ENCODE measurements at regions not wholly inside any gene's neighbourhood (a gene's known extent, or its start where the extent isn't known, plus 50 kb on each side); places are given as distances from the start of the nearest gene placed in this dataset.

GRCh38 chr2:239466755-239467271 is 66.0 kb upstream of the HDAC4 start:
- H4K20me1 ChIP-seq (ENCODE audit: low read depth): no peaks in the 10 kb centered on the region
- no peaks in the 10 kb centered on the region for H3K79me2 ChIP-seq (ENCODE audit: low read depth)
- no peaks in the 10 kb centered on the region for H3K27me3 ChIP-seq
- peaks cover 2% of the 10 kb centered on the region for H3K36me3 Mint-ChIP-seq
- no peak overlapping the region for H3K27ac Mint-ChIP-seq
- H3F3A ChIP-seq (ENCODE audit: low read depth): no peaks in the 10 kb centered on the region
- H3K9ac ChIP-seq: no peak overlapping the region
- no peaks in the 10 kb centered on the region for H3K9me3 ChIP-seq (ENCODE audit: low read depth)
- H3K27me3 Mint-ChIP-seq (ENCODE audit: insufficient read depth, low read depth): peaks cover 5% of the 10 kb centered on the region
- peaks cover 7% of the 10 kb centered on the region for H3K9me3 Mint-ChIP-seq
- TF ChIP-seq, protein P1, sequence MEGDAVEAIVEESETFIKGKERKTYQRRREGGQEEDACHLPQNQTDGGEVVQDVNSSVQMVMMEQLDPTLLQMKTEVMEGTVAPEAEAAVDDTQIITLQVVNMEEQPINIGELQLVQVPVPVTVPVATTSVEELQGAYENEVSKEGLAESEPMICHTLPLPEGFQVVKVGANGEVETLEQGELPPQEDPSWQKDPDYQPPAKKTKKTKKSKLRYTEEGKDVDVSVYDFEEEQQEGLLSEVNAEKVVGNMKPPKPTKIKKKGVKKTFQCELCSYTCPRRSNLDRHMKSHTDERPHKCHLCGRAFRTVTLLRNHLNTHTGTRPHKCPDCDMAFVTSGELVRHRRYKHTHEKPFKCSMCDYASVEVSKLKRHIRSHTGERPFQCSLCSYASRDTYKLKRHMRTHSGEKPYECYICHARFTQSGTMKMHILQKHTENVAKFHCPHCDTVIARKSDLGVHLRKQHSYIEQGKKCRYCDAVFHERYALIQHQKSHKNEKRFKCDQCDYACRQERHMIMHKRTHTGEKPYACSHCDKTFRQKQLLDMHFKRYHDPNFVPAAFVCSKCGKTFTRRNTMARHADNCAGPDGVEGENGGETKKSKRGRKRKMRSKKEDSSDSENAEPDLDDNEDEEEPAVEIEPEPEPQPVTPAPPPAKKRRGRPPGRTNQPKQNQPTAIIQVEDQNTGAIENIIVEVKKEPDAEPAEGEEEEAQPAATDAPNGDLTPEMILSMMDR (IDR thresholded peaks at IDR 0.05): no peak
- TF ChIP-seq EZH2 (IDR thresholded peaks at IDR 0.05) (no peak), EZH2phosphoT487 (IDR thresholded peaks at IDR 0.05) (no peak)
- H3K4me1 Mint-ChIP-seq: no peaks in the 10 kb centered on the region
- no peaks in the 10 kb centered on the region for H3K36me3 ChIP-seq
- no peak overlapping the region for H2AFZ ChIP-seq (replicated peaks)
- no peak overlapping the region for H3K27ac ChIP-seq
- no peak overlapping the region for H3K4me3 ChIP-seq
- no peak for DNase-seq (ENCODE audit: low spot score)
- no peak overlapping the region for H3K4me2 ChIP-seq
- peaks cover 10% of the 10 kb centered on the region for H3K4me1 ChIP-seq
- H3K4me3 Mint-ChIP-seq: no peak overlapping the region

GRCh38 chr2:239466061-239466754 is 65.4 kb upstream of the HDAC4 start:
- H2AFZ ChIP-seq (replicated peaks): no peak overlapping the region
- H3F3A ChIP-seq (ENCODE audit: low read depth): no peaks in the 10 kb centered on the region
- H4K20me1 ChIP-seq (ENCODE audit: low read depth): no peaks in the 10 kb centered on the region
- H3K27me3 Mint-ChIP-seq (ENCODE audit: insufficient read depth, low read depth): peaks cover 5% of the 10 kb centered on the region
- no peaks in the 10 kb centered on the region for H3K27me3 ChIP-seq
- DNase-seq (ENCODE audit: low spot score): peak; percentile 33
- no peak overlapping the region for H3K4me3 Mint-ChIP-seq
- no peak overlapping the region for H3K27ac Mint-ChIP-seq
- no peaks in the 10 kb centered on the region for H3K9me3 ChIP-seq (ENCODE audit: low read depth)
- H3K4me1 Mint-ChIP-seq: no peaks in the 10 kb centered on the region
- no peak overlapping the region for H3K27ac ChIP-seq
- no peaks in the 10 kb centered on the region for H3K79me2 ChIP-seq (ENCODE audit: low read depth)
- no peak overlapping the region for H3K4me3 ChIP-seq
- peaks cover 2% of the 10 kb centered on the region for H3K36me3 Mint-ChIP-seq
- peaks cover 10% of the 10 kb centered on the region for H3K4me1 ChIP-seq
- H3K9me3 Mint-ChIP-seq: peaks cover 7% of the 10 kb centered on the region
- TF ChIP-seq EZH2 (IDR thresholded peaks at IDR 0.05) (no peak), EZH2phosphoT487 (IDR thresholded peaks at IDR 0.05) (no peak)
- TF ChIP-seq, protein P1 (IDR thresholded peaks at IDR 0.05): no peak
- H3K36me3 ChIP-seq: no peaks in the 10 kb centered on the region
- H3K9ac ChIP-seq: no peak overlapping the region
- no peak overlapping the region for H3K4me2 ChIP-seq

DNA sequence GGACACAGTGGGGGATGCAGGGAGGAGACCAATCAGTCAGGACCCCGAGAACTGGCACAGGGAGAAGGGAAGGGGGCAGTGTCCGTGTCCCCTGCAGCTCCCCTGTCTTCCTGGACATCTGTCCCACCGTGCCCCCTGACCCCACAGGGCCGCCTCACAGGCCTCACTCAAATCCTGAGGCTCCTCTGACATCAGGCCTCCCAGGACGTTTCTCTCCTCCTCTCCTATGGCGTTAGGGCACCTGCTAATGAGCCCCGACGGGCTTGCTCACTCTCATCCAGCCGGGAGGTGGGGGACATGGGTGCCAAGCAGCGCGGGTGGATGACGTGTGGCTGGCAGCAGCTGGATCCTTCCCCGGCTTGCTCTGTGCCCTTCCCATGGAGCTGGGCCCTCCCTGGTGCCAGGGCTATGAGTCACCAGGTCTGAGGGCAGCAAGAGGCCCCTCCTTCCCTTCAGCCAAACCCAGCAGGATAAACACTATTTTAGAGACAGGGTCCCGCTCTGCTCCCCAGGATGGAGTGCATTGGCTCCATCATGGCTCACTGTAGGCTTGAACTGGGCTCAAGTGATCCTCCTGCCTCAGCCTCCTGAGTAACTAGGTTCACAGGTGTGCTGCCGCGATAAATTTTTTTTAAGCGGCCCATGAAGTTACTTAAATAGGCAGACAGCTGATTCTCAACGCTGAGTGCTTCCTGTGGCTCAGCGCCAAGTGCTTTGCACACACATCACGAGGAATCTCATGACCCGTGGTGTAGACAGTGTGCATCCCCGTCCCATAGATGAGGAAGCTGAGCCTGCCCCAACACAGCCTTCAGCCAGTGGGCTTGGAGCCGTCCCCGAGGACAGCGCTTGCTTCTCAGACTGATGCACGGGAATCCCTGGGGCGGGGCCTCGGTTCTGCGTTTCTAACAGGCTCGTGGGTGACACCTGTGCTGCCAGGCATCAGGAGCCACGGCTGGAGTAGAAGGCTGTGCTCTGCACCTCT is 64.5 kb upstream of the HDAC4 start:
- H2AFZ ChIP-seq (replicated peaks): no peak overlapping the region

More for the DNA sequence above, 64.5 kb upstream of the HDAC4 start:
- Mint-ChIP-seq H3K9me3 (peaks cover 7% of the 10 kb centered on the region), H3K4me1 (no peaks in the 10 kb centered on the region), H3K4me3 (no peak overlapping the region), H3K27me3 (ENCODE audit: insufficient read depth, low read depth) (peaks cover 5% of the 10 kb centered on the region), H3K36me3 (peaks cover under 1% of the 10 kb centered on the region), H3K27ac (no peak overlapping the region)
- no peaks in the 10 kb centered on the region for H4K20me1 ChIP-seq (ENCODE audit: low read depth)
- no peaks in the 10 kb centered on the region for H3K27me3 ChIP-seq
- H3K27ac ChIP-seq: no peak overlapping the region
- H3F3A ChIP-seq (ENCODE audit: low read depth): no peaks in the 10 kb centered on the region
- H3K79me2 ChIP-seq (ENCODE audit: low read depth): no peaks in the 10 kb centered on the region
- TF ChIP-seq EZH2phosphoT487 (IDR thresholded peaks at IDR 0.05): no peak
- TF ChIP-seq, protein P1 (IDR thresholded peaks at IDR 0.05): no peak
- no peak for TF ChIP-seq EZH2 (IDR thresholded peaks at IDR 0.05)
- no peak for DNase-seq (ENCODE audit: low spot score)
- no peak overlapping the region for H3K9ac ChIP-seq
- no peak overlapping the region for H3K4me2 ChIP-seq
- H3K36me3 ChIP-seq: no peaks in the 10 kb centered on the region
- peaks cover 10% of the 10 kb centered on the region for H3K4me1 ChIP-seq
- no peak overlapping the region for H3K4me3 ChIP-seq
- no peaks in the 10 kb centered on the region for H3K9me3 ChIP-seq (ENCODE audit: low read depth)

All from neural progenitor cell (in vitro differentiated cells).